HepG2 (cell line): ENCODE measurements at regions not wholly inside any gene's neighbourhood (a gene's known extent, or its start where the extent isn't known, plus 50 kb on each side); places are given as distances from the start of the nearest gene placed in this dataset.

Source experiments
- ATAC-seq: fragments of 200-7000 bp; cut with Tn5 transposase; 3 replicates; pipeline ENCODE4 v1.9.1; 2020; ENCODE audit warnings: mild to moderate bottlenecking, moderate library complexity
- BruUV-seq: library from RNA; stranded (reverse); fragments of 400-500 nt; replicated peaks from 2 replicates; lab custom pipeline; 2021; lab: Mats Ljungman, UMichigan
- CTCF ChIA-PET: fragments of 300-600 bp; formaldehyde crosslinking; extraction: SDS; loops from one replicate; lab custom pipeline; 2021; ENCODE audit warnings: low total read pairs, inconsistent platforms, low intra/inter-chr PET ratio; lab: Yijun Ruan, JAX
- POLR2A ChIA-PET: fragments of 350-600 bp; sonication (Branson Sonifier 250); formaldehyde crosslinking; loops from one replicate; lab custom pipeline; 2020; ENCODE audit warnings: antibody characterized with exemption, inconsistent platforms; lab: Yijun Ruan, JAX
- DNase-seq: peaks from one replicate; pipeline ENCODE4 v3.0.0-alpha.2; 2015; ENCODE audit warnings: low spot score
- FAIRE-seq: peaks from 3 replicates; lab custom pipeline; 2011; peaks lifted over from hg19 to GRCh38; lab: Jason Lieb, UNC
- H2AFZ ChIP-seq: one replicate; pipeline ENCODE4 v1.6.1; 2011; ENCODE audit warnings: low read length, inconsistent platforms
- H3K27ac ChIP-seq: fragments of 300-600 bp; 3 replicates; pipeline ENCODE4 v1.8.0; 2011; ENCODE audit warnings: mixed run types, mild to moderate bottlenecking, mixed read lengths, low read length, inconsistent platforms; ENCODE audit not compliant: insufficient read depth; ENCODE audit errors: extremely low read length
- H3K27me3 ChIP-seq, 2 experiments: fragments of 200-600 bp in 1 of 2; 2 replicates in 1 of 2; 3 replicates in 1 of 2; pipeline versions ENCODE4 v1.6.0 to v1.8.0; 2011; ENCODE audit warnings: low read length in 2 of 2, mild to moderate bottlenecking in 2 of 2, moderate library complexity in 2 of 2, inconsistent platforms in 1 of 2; ENCODE audit not compliant: insufficient read depth in 2 of 2, control insufficient read depth in 1 of 2
- H3K36me3 ChIP-seq, 2 experiments: fragments of 200-600 bp in 1 of 2; replicated peaks in 1 of 2; 2 replicates in 1 of 2; 3 replicates in 1 of 2; pipeline versions ENCODE4 v1.5.1 to v1.8.0; 2011; ENCODE audit warnings: low read length in 2 of 2, inconsistent platforms in 1 of 2; ENCODE audit not compliant: insufficient read depth in 2 of 2, control insufficient read depth in 1 of 2
- H3K4me1 ChIP-seq: 2 replicates; pipeline ENCODE4 v1.5.1; 2012; ENCODE audit warnings: low read length, inconsistent platforms; ENCODE audit not compliant: insufficient read depth
- H3K4me2 ChIP-seq: 2 replicates; pipeline ENCODE4 v1.6.0; 2011; ENCODE audit warnings: low read depth, low read length, inconsistent platforms
- H3K4me3 ChIP-seq, 3 experiments: fragments of 200-600 bp in 1 of 3; sonication (generic), shearing (Covaris generic) in 1 of 3; replicated peaks in 1 of 3; 2 replicates each; pipeline ENCODE4 v1.5.1; 2011 to 2016; ENCODE audit warnings: low read length in 3 of 3, inconsistent platforms in 2 of 3, low read depth in 2 of 3, mild to moderate bottlenecking in 2 of 3, control low read depth in 1 of 3, mixed read lengths in 1 of 3; ENCODE audit not compliant: insufficient read depth in 1 of 3
- H3K79me2 ChIP-seq: one replicate; pipeline ENCODE4 v1.6.1; 2011; ENCODE audit warnings: low read length, inconsistent platforms; ENCODE audit not compliant: insufficient read depth
- H3K9ac ChIP-seq: 2 replicates; pipeline ENCODE4 v1.6.0; 2011; ENCODE audit warnings: mild to moderate bottlenecking, low read depth, low read length, inconsistent platforms; ENCODE audit not compliant: insufficient read depth
- H3K9me3 ChIP-seq: 2 replicates; pipeline ENCODE4 v1.5.1; 2012; ENCODE audit warnings: mild to moderate bottlenecking, low read length
- H4K20me1 ChIP-seq: 2 replicates; pipeline ENCODE4 v1.6.0; 2011; ENCODE audit warnings: inconsistent platforms, mild to moderate bottlenecking, low read length, moderate library complexity; ENCODE audit not compliant: insufficient read depth
- AHR ChIP-seq: IDR thresholded peaks from 2 replicates; pipeline ENCODE4 v1.6.1; 2018; ENCODE audit warnings: missing genetic modification reagents, missing compliant biosample characterization
- ARHGAP35 ChIP-seq: sonication (generic); formaldehyde crosslinking; IDR thresholded peaks from 2 replicates; pipeline ENCODE4 v1.9.0; 2022; ENCODE audit warnings: mild to moderate bottlenecking, inconsistent platforms, moderate library complexity, missing genetic modification reagents, borderline replicate concordance
- ARNTL ChIP-seq: sonication (generic); formaldehyde crosslinking; IDR thresholded peaks from 2 replicates; pipeline ENCODE4 v1.4.0; 2020; ENCODE audit warnings: mild to moderate bottlenecking, missing genetic modification reagents
- BRD4 ChIP-seq: sonication (generic); formaldehyde crosslinking; IDR thresholded peaks from 2 replicates; pipeline ENCODE4 v1.4.0; 2020; ENCODE audit warnings: missing genetic modification reagents
- ELF3 ChIP-seq: IDR thresholded peaks from 2 replicates; pipeline ENCODE4 v1.6.1; 2016; ENCODE audit warnings: missing genetic modification reagents, missing compliant biosample characterization
- HNF4G ChIP-seq, 2 experiments: sonication (generic) in 1 of 2; formaldehyde crosslinking in 1 of 2; IDR thresholded peaks; 2 replicates each; pipeline versions ENCODE4 v1.4.0 to v1.6.1; 2011 to 2020; ENCODE audit warnings: borderline replicate concordance in 2 of 2, low read depth in 2 of 2, mild to moderate bottlenecking in 2 of 2, low read length in 1 of 2, missing genetic modification reagents in 1 of 2, moderate library complexity in 1 of 2
- KDM5A ChIP-seq: fragments of 200-600 bp; sonication (generic); IDR thresholded peaks from 2 replicates; pipeline ENCODE4 v1.7.0; 2018; ENCODE audit warnings: antibody characterized with exemption, mild to moderate bottlenecking, low read length, borderline replicate concordance
- KLF12 ChIP-seq: sonication (generic); formaldehyde crosslinking; IDR thresholded peaks from 2 replicates; pipeline ENCODE4 v1.4.0; 2020; ENCODE audit warnings: missing genetic modification reagents, borderline replicate concordance
- MIER3 ChIP-seq: IDR thresholded peaks from 2 replicates; pipeline ENCODE4 v1.6.1; 2016; ENCODE audit warnings: missing compliant biosample characterization, borderline replicate concordance
- PCBP1 ChIP-seq: fragments of 200-400 bp; formaldehyde crosslinking; IDR thresholded peaks from 2 replicates; pipeline ENCODE4 v1.6.1; 2017; ENCODE audit warnings: mild to moderate bottlenecking, low read depth, low read length, borderline replicate concordance
- RFXANK ChIP-seq: IDR thresholded peaks from 2 replicates; pipeline ENCODE4 v1.6.1; 2016
- SKI ChIP-seq: fragments of 450-650 bp; IDR thresholded peaks from one replicate; pipeline ENCODE4 v1.6.1; 2018; ENCODE audit warnings: mild to moderate bottlenecking; ENCODE audit not compliant: partially characterized antibody
- ZNF10 ChIP-seq: sonication (generic); formaldehyde crosslinking; IDR thresholded peaks from 2 replicates; pipeline ENCODE4 v1.4.0; 2020; ENCODE audit warnings: mild to moderate bottlenecking, low read depth, missing genetic modification reagents, borderline replicate concordance
- ZNF709 ChIP-seq: sonication (generic); formaldehyde crosslinking; IDR thresholded peaks from 2 replicates; pipeline ENCODE4 v1.5.0; 2020; ENCODE audit warnings: mild to moderate bottlenecking, missing genetic modification reagents
- ZNF816 ChIP-seq: sonication (generic); formaldehyde crosslinking; IDR thresholded peaks from 2 replicates; pipeline ENCODE4 v1.8.0; 2022; ENCODE audit warnings: missing genetic modification reagents, mild to moderate bottlenecking, borderline replicate concordance
- WGBS: methylation state at CpG from one replicate; pipeline ENCODE4 v1.1.6; 2017; ENCODE audit warnings: low lambda C conversion rate; 5-methylcytosine and 5-hydroxymethylcytosine counted together
- in situ Hi-C: cut with HindIII; loops from 2 replicates; pipeline ENCODE4 v1.10.0; 2017; ENCODE audit warnings: low pct_unique_long_range_greater_than_20kb; ENCODE audit not compliant: extremely low pct_ligation_motif_present
- intact Hi-C: fragments of 100-400 bp; cut with micrococcal nuclease; formaldehyde crosslinking; loops from one replicate; pipeline ENCODE4 v1.10.0; 2022; ENCODE audit not compliant: unreplicated experiment
- TF ChIP-seq, protein P1 (sequence below): sonication (generic); formaldehyde crosslinking; IDR thresholded peaks from 2 replicates; pipeline ENCODE4 v1.4.0; 2020; ENCODE audit warnings: mild to moderate bottlenecking, missing genetic modification reagents
- TF ChIP-seq, protein P2 (sequence below): sonication (generic); formaldehyde crosslinking; IDR thresholded peaks from 2 replicates; pipeline ENCODE4 v1.5.0; 2020; ENCODE audit warnings: missing genetic modification reagents
- TF ChIP-seq, protein P3 (sequence below): sonication (generic); formaldehyde crosslinking; IDR thresholded peaks from 2 replicates; pipeline ENCODE4 v1.4.0; 2020; ENCODE audit warnings: mild to moderate bottlenecking, missing genetic modification reagents

DNA sequence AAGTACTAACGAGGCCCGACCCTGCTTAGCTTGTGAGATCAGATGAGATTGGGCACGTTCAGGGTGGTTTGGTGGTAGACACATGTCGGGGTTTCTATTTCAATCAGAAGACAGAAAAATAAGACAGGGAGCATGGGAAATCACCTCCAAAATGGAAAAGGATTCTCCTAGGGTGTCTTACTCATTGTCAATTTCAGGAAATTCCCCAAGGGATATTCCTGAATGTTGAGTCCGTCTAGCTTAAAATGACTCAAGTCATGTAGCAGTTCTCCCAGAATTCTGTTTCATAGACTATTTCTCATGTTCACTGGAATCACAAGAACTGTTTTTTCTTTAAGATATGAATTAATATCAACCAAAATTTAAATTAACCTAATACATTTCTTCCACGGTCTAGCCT is 380.1 kb downstream of the EFNB2 start (continued):
- TF ChIP-seq, protein P1, sequence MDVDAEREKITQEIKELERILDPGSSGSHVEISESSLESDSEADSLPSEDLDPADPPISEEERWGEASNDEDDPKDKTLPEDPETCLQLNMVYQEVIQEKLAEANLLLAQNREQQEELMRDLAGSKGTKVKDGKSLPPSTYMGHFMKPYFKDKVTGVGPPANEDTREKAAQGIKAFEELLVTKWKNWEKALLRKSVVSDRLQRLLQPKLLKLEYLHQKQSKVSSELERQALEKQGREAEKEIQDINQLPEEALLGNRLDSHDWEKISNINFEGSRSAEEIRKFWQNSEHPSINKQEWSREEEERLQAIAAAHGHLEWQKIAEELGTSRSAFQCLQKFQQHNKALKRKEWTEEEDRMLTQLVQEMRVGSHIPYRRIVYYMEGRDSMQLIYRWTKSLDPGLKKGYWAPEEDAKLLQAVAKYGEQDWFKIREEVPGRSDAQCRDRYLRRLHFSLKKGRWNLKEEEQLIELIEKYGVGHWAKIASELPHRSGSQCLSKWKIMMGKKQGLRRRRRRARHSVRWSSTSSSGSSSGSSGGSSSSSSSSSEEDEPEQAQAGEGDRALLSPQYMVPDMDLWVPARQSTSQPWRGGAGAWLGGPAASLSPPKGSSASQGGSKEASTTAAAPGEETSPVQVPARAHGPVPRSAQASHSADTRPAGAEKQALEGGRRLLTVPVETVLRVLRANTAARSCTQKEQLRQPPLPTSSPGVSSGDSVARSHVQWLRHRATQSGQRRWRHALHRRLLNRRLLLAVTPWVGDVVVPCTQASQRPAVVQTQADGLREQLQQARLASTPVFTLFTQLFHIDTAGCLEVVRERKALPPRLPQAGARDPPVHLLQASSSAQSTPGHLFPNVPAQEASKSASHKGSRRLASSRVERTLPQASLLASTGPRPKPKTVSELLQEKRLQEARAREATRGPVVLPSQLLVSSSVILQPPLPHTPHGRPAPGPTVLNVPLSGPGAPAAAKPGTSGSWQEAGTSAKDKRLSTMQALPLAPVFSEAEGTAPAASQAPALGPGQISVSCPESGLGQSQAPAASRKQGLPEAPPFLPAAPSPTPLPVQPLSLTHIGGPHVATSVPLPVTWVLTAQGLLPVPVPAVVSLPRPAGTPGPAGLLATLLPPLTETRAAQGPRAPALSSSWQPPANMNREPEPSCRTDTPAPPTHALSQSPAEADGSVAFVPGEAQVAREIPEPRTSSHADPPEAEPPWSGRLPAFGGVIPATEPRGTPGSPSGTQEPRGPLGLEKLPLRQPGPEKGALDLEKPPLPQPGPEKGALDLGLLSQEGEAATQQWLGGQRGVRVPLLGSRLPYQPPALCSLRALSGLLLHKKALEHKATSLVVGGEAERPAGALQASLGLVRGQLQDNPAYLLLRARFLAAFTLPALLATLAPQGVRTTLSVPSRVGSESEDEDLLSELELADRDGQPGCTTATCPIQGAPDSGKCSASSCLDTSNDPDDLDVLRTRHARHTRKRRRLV (CRISPR knock-in tag), result no peak
- no peak for TF ChIP-seq HNF4G (IDR thresholded peaks at IDR 0.05; ENCODE audit: borderline replicate concordance, low read depth, low read length)
- TF ChIP-seq HNF4G (CRISPR knock-in tag; IDR thresholded peaks at IDR 0.05; ENCODE audit: borderline replicate concordance, low read depth), result no peak
- no peak for TF ChIP-seq BRD4 (CRISPR knock-in tag)
- no peak for TF ChIP-seq ARHGAP35

DNA sequence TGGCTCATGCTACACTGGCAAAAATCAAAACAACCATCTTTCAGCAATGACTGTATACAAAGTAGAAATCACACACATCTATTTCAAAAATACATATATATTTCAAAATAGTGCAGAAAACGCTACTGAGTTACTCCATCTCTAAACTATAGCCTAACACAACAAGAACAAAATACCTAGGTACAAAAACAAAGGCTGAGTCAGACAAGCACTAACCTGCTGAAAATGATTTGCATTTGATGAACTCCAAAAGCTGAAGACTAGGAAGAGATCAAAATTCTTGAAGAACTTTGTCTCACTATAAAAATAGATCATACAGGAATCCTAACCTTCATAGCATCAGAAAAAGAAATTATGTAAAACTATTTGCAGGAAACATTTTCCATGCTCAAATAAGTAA is 381.6 kb downstream of the EFNB2 start:
- ChIA-PET POLR2A (no interaction called here), CTCF (no interaction called here)
- no peak overlapping the region for H2AFZ ChIP-seq
- in situ Hi-C loops (no loop called here), intact Hi-C loops (no loop called here)
- H3K9me3 ChIP-seq, result no peaks in the 10 kb centered on the region
- H3K79me2 ChIP-seq, result no peaks in the 10 kb centered on the region
- WGBS, result 0% methylated on average over 1 of the region's 1 CpG
- no peak overlapping the region for H3K4me2 ChIP-seq
- no peaks in the 10 kb centered on the region for H3K27me3 ChIP-seq
- no peak overlapping the region for H3K4me3 ChIP-seq
- H3K4me1 ChIP-seq, result no peaks in the 10 kb centered on the region
- no peaks in the 10 kb centered on the region for H3K36me3 ChIP-seq
- FAIRE-seq, result no peak
- no TSS peak for BruUV-seq
- H3K9ac ChIP-seq, result no peak overlapping the region
- no peaks in the 10 kb centered on the region for H4K20me1 ChIP-seq
- ATAC-seq, result no peak
- no peak for DNase-seq
- H3K27ac ChIP-seq, result no peak overlapping the region
- TF ChIP-seq ELF3 (CRISPR knock-in tag) (no peak), ZNF709 (CRISPR knock-in tag) (no peak), MIER3 (CRISPR knock-in tag) (no peak), ZNF10 (CRISPR knock-in tag) (no peak), ZNF816 (CRISPR knock-in tag) (no peak), RFXANK (CRISPR knock-in tag) (no peak), KDM5A (no peak), PCBP1 (no peak), KLF12 (CRISPR knock-in tag) (no peak), AHR (CRISPR knock-in tag) (no peak), SKI (no peak), ARNTL (CRISPR knock-in tag) (no peak)
- TF ChIP-seq, protein P2, sequence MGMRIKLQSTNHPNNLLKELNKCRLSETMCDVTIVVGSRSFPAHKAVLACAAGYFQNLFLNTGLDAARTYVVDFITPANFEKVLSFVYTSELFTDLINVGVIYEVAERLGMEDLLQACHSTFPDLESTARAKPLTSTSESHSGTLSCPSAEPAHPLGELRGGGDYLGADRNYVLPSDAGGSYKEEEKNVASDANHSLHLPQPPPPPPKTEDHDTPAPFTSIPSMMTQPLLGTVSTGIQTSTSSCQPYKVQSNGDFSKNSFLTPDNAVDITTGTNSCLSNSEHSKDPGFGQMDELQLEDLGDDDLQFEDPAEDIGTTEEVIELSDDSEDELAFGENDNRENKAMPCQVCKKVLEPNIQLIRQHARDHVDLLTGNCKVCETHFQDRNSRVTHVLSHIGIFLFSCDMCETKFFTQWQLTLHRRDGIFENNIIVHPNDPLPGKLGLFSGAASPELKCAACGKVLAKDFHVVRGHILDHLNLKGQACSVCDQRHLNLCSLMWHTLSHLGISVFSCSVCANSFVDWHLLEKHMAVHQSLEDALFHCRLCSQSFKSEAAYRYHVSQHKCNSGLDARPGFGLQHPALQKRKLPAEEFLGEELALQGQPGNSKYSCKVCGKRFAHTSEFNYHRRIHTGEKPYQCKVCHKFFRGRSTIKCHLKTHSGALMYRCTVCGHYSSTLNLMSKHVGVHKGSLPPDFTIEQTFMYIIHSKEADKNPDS (CRISPR knock-in tag), result no peak
- TF ChIP-seq, protein P3, sequence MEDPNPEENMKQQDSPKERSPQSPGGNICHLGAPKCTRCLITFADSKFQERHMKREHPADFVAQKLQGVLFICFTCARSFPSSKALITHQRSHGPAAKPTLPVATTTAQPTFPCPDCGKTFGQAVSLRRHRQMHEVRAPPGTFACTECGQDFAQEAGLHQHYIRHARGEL, result no peak
